ENCODE measurements at regions not wholly inside any gene's neighbourhood (a gene's known extent, or its start where the extent isn't known, plus 50 kb on each side); places are given as distances from the start of the nearest gene placed in this dataset.

- Histone ChIP-seq H3K4me2 (ENCODE audit: low read length) (no peak overlapping the region), H3F3A (ENCODE audit: low read length, unreplicated experiment) (no peaks in the 10 kb centered on the region), H3K9ac (ENCODE audit: low read length) (no peak overlapping the region), H3K27ac (ENCODE audit: low read length) (no peak overlapping the region), H3K4me1 (ENCODE audit: insufficient read depth, low read length) (no peaks in the 10 kb centered on the region), H4K20me1 (ENCODE audit: low read length) (no peaks in the 10 kb centered on the region), H3K9me3 (ENCODE audit: low read length) (no peaks in the 10 kb centered on the region), H2AFZ (ENCODE audit: low read length) (no peak overlapping the region), H3K27me3 (ENCODE audit: low read length) (no peaks in the 10 kb centered on the region), H3K36me3 (ENCODE audit: low read depth, low read length) (peaks cover 2% of the 10 kb centered on the region; the same call in 1 of the 2 replicates), H3K9me2 (replicated peaks; ENCODE audit: low read length) (no peaks in the 10 kb centered on the region), H3K4me3 (ENCODE audit: low read length) (no peak overlapping the region), H3K79me2 (ENCODE audit: low read length) (no peaks in the 10 kb centered on the region)
- ATAC-seq (no peak), DNase-seq (no peak)
- intact Hi-C loops (cut with micrococcal nuclease): no loop called here
- BruUV-seq (replicated peaks): no TSS peak
- POLR2A ChIA-PET (ENCODE audit: unreplicated experiment): no interaction called here
- CTCF ChIA-PET: no interaction called here
- TF ChIP-seq EZH2 (IDR thresholded peaks at IDR 0.05; ENCODE audit: low read length, unreplicated experiment) (no peak), CTCF (conservative IDR thresholded peaks at IDR 0.05; ENCODE audit: low read depth, low read length) (no peak), EZH2phosphoT487 (IDR thresholded peaks at IDR 0.05; ENCODE audit: borderline replicate concordance, low read length) (no peak)
These were observed 92.2 kb downstream of the TNFRSF13B start for GRCh38 chr17:16879686-16880085.

GRCh38 chr17:16878606-16879005 is 93.3 kb downstream of the TNFRSF13B start:
- intact Hi-C loops (cut with micrococcal nuclease): no loop called here
- no peak for ATAC-seq
- Histone ChIP-seq H3F3A (ENCODE audit: low read length, unreplicated experiment) (no peaks in the 10 kb centered on the region), H3K9me3 (ENCODE audit: low read length) (no peaks in the 10 kb centered on the region), H3K9ac (ENCODE audit: low read length) (no peak overlapping the region), H3K4me1 (ENCODE audit: insufficient read depth, low read length) (no peaks in the 10 kb centered on the region), H3K27ac (ENCODE audit: low read length) (no peak overlapping the region), H3K79me2 (ENCODE audit: low read length) (no peaks in the 10 kb centered on the region), H2AFZ (ENCODE audit: low read length) (no peak overlapping the region), H3K27me3 (ENCODE audit: low read length) (no peaks in the 10 kb centered on the region), H3K4me2 (ENCODE audit: low read length) (no peak overlapping the region), H4K20me1 (ENCODE audit: low read length) (no peaks in the 10 kb centered on the region), H3K9me2 (replicated peaks; ENCODE audit: low read length) (no peaks in the 10 kb centered on the region), H3K36me3 (ENCODE audit: low read depth, low read length) (peaks cover 2% of the 10 kb centered on the region; the same call in 1 of the 2 replicates), H3K4me3 (ENCODE audit: low read length) (no peak overlapping the region)
- TF ChIP-seq EZH2 (IDR thresholded peaks at IDR 0.05; ENCODE audit: low read length, unreplicated experiment) (no peak), EZH2phosphoT487 (IDR thresholded peaks at IDR 0.05; ENCODE audit: borderline replicate concordance, low read length) (no peak), CTCF (conservative IDR thresholded peaks at IDR 0.05; ENCODE audit: low read depth, low read length) (no peak)
- CTCF ChIA-PET: no interaction called here
- no TSS peak for BruUV-seq (replicated peaks)
- no peak for DNase-seq
- POLR2A ChIA-PET (ENCODE audit: unreplicated experiment): no interaction called here

GRCh38 chr17:16878084-16878483 is 93.8 kb downstream of the TNFRSF13B start:
- BruUV-seq (replicated peaks): no TSS peak
- ATAC-seq (no peak), DNase-seq (no peak)
- no peak overlapping the region for H3K27ac ChIP-seq (ENCODE audit: low read length)
- no peaks in the 10 kb centered on the region for H3K9me3 ChIP-seq (ENCODE audit: low read length)
- H3K36me3 ChIP-seq (ENCODE audit: low read depth, low read length): peaks cover 2% of the 10 kb centered on the region; the same call in 1 of the 2 replicates
- no peak overlapping the region for H2AFZ ChIP-seq (ENCODE audit: low read length)
- H3F3A ChIP-seq (ENCODE audit: low read length, unreplicated experiment): no peaks in the 10 kb centered on the region
- intact Hi-C loops (cut with micrococcal nuclease): no loop called here
- no peaks in the 10 kb centered on the region for H4K20me1 ChIP-seq (ENCODE audit: low read length)
- H3K27me3 ChIP-seq (ENCODE audit: low read length): no peaks in the 10 kb centered on the region
- no peak overlapping the region for H3K9ac ChIP-seq (ENCODE audit: low read length)
- H3K9me2 ChIP-seq (replicated peaks; ENCODE audit: low read length): no peaks in the 10 kb centered on the region
- TF ChIP-seq EZH2 (IDR thresholded peaks at IDR 0.05; ENCODE audit: low read length, unreplicated experiment) (no peak), EZH2phosphoT487 (IDR thresholded peaks at IDR 0.05; ENCODE audit: borderline replicate concordance, low read length) (no peak), CTCF (conservative IDR thresholded peaks at IDR 0.05; ENCODE audit: low read depth, low read length) (no peak)
- no peaks in the 10 kb centered on the region for H3K79me2 ChIP-seq (ENCODE audit: low read length)
- no peak overlapping the region for H3K4me3 ChIP-seq (ENCODE audit: low read length)
- POLR2A ChIA-PET (ENCODE audit: unreplicated experiment): no interaction called here
- no peaks in the 10 kb centered on the region for H3K4me1 ChIP-seq (ENCODE audit: insufficient read depth, low read length)
- H3K4me2 ChIP-seq (ENCODE audit: low read length): no peak overlapping the region
- CTCF ChIA-PET: no interaction called here

All from PC-3 (cell line).